NK-92 treated with Interleukin-12 subunit alpha and Interleukin-12 subunit beta, amount 100 ng/mL, for 24 hours (cell line): ENCODE measurements at regions not wholly inside any gene's neighbourhood (a gene's known extent, or its start where the extent isn't known, plus 50 kb on each side); places are given as distances from the start of the nearest gene placed in this dataset.
"Not testable (repeated sequence)": the region's sequence is repeated elsewhere in the genome, so short reads cannot be mapped to it uniquely, and the experiment has no call there.

Source experiments
- DNase-seq: peaks from one replicate; lab custom pipeline; 2025; lab: John Stamatoyannopoulos, UW

DNA sequence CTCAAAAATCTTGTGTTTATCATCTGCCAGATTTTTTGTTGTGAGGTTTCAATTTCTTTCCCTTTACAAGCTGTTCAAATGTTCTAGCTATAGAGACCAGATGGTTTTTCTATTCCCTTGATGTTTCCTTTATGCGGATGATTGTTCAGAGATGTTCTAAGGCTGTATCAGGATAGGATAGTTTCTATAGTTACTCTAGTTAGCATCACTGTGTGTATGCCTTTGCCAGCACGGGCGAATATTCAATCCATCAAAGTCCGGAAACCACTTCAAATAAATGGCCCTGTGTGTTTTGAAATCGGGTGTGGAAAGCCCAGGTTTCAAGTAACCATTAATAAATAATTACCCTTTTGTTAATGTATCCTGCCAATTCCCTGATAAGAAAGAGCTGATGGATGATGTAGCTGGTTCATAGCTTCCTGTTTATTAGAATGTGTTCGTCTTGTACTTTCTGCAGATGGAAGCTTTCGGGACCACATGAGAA lies 149.8 kb upstream of the PRKCQ start:
- DNase-seq: no peak

DNA sequence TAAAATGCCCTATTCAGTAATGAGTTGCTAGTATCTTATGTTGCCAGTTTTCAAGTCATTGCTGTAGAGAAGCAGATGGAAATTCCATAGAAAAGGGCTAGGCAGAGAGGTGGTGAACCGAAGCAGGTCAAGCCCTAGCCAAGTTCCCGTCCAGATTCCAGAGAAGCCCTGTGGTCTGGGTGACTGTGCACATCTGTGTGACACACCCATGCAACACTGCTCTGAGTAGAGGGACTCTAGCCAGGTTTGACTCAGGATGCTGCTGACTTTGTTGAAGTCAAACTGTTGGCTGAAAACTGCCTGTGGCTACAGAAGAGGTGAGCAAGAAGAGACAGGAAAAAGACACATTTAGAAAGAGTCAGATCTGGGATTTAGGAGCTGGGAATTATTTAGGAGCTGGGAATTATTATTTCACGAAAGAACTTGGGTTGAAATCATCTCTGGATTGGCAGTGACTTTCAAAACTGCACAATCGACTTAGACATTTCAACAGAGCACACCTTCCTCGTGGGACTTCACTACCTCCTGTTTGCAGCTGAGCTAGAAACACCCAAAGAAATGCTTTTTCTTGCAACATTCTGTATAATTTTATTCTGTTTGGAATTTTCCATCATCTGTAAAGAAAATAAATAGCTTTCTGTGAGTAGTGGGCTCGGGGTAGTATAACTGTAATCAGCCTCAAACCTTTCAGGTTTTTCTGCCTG lies 149.1 kb upstream of the PRKCQ start:
- no peak for DNase-seq

DNA sequence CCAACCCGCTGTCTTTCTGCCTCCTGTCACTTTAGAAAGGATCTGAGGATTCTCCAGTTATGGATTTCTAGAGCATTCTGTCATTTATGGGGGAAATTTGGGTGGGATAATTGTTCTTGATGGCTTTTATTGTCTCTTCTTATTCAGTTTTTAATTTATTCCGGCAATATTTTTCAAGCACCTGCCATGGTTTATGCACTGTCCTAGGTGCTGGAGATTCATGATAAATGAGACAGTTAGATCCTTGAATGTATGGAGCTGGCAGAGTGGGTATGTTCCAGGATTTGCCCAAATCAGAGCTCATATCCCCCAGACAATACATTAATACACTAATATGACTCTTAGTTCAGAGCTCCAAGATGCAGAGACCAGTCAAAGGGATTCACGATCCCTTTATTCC lies 146.8 kb upstream of the PRKCQ start:
- DNase-seq: no peak

DNA sequence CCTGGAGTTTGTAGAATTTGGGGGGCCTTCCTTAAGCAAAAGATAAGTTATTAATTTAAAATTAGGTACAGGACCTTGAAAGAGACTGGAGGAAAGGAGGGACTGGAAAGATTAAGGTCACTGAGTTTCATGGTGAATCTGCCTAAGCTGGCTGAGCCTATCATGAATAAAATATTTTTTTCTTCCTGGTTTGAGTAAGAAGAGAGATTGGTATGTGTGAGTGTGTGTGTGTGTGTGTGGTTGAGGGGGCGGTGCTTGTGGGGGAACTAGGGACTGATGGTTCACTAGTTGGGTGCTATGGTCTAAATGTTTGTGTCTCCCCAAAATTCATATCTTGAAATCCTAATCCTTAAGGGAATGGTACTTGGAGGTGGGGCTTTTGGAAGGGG lies 142.5 kb upstream of the PRKCQ start:
- no peak for DNase-seq

DNA sequence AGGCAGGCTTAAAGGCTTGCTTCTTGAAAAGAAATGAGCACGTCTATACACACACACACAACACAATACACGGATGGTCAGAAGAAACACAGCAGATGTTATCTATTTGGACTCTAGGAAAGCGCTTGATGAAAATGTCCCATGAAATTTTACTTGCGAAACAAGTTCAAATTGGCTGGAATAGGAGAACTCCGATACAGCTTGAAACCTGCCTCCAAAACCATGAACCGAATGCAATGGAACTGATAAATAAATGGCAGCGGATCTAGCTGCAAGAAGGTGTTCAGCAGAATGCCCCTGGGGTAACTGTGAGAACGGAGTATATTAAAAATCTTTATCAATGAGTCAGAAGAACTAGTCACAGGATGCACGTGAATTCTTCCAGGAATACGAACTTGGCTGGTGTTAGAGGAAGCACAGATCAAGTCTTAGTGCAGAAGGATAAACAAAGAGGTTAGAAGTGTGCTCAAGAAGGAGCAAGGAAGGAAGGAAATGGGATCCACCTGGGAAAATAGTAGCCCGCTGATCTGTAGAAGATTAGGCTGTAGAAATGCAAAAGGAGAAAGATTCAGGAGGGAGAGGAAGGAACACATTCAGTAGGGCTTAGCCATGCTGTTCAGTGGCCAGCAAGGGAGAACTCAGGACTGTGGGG lies 142.0 kb upstream of the PRKCQ start:
- DNase-seq: no peak

DNA sequence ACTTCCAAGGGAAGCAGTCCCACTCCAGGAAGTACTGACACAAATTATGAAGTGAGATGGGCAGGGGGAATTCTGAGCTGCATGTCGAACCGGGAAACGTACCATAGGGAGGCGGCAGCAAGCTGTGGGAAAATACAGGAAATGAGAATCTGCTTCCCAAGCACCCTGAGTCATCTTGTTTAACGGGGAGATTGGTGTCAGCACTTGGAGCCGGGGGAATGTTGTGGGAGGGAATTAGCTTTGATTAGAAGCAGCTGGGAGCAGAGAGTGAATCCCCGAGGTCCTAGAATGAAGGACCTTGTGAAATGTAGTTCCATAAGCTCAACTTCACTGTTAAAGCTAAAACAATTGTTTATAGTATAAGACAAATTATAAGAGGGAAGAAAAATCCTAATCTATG lies 141.4 kb upstream of the PRKCQ start:
- DNase-seq: no peak

DNA sequence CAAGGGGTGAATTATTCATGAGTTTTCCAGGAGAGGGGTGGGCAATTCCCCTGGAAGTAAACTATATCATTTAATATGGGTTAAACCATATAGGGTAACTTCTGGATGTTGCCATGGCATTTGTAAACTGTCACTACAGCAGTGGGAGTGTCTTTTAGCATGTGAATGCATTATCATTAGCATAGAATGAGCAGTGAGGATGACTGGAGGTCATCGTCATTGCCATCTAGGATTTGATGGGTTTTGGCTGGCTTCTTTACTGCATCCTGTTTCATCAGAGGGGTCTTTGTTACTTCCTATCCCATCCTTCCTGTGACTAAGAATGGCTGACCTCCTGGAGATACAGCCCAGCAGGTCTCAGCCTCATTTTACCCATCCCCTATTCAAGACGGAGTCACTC lies 139.5 kb upstream of the PRKCQ start:
- DNase-seq: no peak

DNA sequence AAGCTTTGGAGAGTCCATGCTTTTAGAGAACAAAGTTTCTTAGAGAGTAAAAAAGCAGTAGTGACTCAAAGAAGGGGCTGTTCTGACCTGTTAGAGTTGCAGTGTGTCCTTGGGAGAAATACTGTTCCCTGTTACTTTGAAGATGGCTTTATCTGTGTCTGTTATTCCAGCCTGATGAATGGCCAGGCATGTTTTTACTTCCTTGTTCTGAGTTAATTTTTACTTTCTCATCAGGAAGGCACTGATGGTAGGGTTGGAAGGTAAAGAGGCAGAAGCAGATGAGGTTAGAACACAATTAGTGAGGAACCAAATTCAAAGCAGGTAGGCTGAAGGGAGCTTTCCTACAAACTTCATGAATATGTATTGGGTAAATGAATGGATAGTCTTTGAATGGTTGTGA lies 138.5 kb upstream of the PRKCQ start:
- DNase-seq: no peak

DNA sequence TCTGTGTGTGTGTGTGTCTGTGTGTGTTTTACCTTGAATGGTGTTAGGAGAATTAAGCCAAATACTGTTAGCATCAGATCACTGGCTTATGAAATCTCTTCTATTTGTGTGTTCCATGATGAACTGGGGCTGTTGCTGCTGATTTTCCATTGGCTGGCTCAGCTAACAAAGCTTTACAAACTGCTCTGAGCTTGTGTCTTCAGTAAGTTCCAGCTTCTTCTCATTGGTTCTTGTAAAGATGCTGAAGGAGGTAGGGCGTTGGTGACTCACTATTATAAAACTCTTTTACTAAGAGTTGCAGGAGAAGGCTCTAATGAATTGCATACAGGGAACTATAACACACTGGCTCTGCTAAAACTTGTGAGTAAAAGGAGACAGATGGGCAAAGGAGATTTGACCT lies 136.4 kb upstream of the PRKCQ start:
- no peak for DNase-seq

DNA sequence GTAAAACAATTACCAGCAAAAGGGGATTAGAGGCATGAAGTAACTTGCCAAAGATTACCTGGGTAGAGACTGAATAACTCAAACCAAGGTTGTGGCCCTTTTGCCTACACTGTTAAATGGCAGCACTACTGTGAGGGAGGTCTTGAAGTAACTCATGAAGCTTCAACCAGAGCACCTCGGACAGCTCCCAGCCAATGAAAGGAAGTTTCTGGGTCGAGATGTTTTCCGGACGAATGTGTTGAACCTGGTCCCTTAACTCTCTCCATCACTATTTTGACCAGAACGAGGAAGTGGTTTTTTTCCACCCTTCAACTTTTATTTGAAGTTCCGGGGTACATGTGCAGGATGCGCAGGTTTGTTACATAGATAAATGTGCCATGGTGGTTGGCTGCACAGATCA lies 133.6 kb upstream of the PRKCQ start:
- no peak for DNase-seq

DNA sequence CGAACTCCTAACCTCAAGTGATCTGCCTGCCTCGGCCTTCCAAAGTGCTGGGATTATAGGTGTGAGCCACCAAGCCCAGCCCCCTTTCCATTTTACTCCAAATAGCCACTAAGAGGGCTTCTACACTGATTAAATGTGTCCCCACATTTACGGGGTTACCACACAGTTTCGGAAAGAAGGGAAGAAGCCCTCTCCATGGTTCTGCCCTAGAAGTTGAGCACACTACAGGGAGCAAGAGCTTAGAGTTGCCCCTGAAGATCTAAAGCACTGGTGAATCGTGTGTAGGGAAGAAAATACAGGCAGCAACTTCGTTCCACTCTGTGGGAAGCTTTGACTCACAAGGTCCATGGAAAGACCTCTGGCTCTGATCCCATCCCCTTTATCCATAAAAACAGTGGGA lies 133.0 kb upstream of the PRKCQ start:
- DNase-seq: no peak

DNA sequence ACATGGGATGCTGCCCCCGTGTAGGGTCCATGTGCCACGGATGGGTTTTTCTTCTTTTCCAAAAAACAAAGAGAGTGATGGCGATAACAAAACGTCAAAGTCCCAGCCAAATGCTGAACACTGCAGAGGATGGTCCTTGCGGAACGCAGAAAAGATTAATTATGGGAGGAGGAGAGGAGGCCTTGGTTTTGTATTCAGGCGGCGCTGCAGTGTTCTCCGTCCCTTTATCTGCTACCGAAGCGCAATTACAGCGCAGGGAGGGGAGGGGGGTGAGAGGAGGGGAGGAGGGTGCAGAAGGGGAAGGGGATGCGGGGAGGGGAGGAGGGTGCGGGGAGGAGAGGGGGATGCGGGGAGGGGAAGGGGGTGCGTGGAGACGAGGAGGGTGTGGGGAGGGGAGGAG lies 131.8 kb upstream of the PRKCQ start:
- no peak for DNase-seq

DNA sequence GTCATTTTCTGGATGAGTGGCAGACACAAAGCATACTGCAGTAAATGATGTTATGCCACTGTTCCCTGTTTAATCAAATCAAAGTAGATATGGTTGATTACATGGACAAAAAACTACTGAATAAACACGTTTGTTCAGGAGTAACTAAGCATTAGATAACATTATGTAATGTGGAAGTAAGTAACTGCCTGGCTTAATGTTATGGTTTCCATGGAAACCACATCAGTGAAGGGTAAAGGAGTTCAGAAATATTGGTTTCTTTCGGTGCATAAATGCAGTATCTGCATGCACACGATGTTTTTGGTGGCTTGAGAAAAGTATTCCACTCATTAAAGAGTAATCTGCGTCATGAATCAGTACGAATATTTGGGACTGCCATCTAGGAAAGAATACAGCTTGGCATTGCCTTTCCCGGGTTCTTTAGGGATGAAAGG lies 131.3 kb upstream of the PRKCQ start:
- no peak for DNase-seq

DNA sequence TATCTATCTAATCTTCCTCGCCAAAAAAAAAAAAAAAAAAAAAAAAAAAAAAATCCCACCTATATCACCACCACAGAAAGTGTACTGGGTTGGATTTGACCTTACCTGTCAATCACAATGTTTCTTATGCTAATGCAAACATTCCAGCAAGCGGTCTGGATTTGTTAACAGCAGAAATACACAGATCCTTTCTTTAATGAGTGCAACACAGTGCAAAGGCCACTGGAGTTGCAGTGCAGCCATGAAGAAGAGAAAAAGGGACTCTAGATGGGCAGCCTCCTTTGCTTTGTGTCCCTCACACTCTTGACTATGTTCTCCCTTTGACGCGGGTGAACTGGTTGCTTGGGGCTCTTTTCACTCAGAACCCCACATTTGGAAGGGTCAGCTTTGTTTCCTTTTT lies 127.3 kb upstream of the PRKCQ start:
- DNase-seq: no peak

DNA sequence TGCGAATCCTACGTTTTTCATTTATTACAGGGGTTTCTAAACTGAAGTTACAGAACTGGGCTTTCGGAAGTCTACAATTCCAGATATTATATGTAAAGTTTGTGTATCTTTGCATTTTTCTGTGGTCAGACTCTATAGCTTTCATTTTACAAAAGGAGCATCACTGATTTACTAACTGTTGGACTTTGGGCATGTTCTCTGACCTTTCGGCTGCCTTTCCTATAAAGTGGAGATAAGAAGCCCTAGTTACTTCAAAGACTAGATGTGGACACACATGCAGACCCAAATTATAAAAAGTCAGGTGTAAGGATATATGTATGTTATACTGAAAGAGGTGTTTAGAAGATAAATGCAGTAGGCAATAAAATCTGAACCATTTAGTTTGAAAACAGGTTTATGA lies 126.6 kb upstream of the PRKCQ start:
- DNase-seq: no peak

DNA sequence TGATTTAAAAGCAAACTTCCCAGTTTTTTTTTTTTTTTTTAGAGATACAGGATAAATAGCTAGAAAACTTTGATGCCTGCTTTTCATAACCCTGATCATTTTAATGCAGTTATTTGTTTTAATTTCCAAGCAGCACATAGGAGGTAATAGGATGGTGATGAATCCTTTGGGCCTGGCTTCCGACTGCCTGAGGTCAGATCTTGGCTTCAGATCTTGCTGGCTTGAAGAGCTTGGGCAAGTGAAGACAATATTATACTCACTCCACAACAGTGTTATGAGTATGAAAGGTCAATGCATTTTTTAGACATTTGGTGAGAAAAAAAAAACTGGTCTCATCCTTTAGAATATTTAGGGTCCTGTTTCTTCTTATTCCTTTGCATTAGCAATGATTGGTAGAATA lies 124.8 kb upstream of the PRKCQ start:
- DNase-seq: no peak

DNA sequence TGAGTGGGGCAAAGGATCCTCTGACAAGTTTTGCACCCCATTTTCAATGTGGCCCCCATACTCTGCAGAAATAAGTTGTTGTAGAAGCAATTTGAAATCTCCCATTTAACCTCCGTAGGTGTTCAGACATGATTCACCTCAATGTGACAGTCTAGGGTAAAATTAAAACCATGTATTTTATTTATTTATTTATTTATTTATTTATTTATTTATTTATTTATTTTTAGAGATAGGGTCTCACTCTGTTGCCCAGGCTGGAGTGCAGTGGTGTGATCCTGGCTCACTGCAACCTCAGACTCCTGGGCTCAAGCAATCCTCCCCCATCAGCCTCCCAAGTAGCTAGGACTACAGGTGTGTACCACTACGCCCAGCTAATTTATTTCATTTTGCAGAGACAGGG lies 122.8 kb upstream of the PRKCQ start:
- DNase-seq: not testable (repeated sequence)

DNA sequence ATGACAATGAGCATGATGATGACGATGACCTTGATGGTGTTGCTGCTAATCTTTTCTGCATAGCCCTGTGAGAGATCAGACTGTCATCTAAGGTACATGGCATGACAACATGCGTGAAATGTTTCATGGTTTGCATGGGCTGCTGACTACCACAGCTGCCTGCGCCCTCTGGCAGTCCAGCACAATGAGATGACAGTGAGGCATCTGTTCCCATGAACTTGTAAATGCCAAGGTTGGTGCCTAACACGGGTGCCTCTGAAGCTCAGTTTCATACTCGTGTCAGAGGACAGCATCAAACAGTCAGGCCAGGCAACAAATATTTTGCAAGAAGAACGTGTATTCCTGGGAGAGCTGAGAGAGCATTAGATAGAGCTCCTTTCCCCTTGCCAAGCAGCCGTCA lies 122.0 kb upstream of the PRKCQ start:
- DNase-seq: no peak

DNA sequence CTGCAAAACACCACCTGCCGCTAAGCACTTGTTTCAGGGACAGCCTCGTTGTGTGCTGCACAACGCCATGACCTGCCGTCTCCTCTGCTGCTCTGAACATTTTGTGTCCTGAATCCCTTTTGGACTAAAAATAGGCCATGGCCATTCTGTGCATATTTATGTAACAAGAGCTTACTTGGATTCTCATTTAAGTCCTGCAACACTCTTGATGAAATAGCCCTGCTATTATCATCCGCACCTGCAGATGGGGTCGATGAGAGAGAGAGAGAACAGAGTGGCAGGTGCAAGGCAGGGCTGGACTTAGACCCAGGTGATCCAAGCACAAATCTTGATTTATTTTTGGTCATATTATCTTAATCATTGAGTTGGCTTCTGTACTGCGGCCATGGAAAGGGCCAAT lies 121.2 kb upstream of the PRKCQ start:
- DNase-seq: no peak

DNA sequence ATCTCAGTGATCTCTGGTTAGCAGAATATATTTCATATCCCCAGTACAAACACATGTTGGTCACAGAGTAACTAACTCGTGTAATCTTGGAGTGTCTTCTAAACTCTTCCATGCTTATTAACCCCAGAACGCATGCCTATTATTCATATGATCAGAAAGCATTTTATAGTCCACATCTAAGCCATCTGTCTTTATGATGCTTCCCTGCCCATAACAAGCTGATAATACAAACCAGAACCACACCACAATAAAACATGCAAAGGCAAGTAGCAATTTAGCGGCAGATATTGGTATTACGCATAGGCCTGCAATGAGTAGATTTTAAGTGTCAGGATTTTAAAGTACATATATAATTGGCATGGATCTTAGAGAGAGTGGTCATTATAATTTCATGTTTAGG lies 120.0 kb upstream of the PRKCQ start:
- DNase-seq: no peak

DNA sequence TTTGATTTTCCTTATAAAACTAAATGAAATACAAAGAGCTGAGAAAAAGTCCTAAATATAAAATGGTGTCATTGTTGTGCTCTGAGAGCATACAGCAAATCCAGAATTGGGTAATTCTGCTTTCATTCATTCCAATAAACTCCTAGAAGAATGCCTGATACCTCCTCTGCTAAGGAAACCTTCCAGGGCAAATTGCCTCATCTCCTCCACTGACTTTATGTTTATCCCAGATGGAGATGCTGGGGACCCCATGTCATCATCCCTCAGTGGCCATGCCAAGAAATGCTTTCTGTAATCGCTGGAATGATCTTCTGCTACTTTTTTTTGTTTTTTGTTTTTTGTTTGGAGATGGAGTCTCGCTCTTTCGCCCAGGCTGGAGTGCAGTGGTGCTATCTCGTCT lies 119.3 kb upstream of the PRKCQ start:
- DNase-seq: no peak

DNA sequence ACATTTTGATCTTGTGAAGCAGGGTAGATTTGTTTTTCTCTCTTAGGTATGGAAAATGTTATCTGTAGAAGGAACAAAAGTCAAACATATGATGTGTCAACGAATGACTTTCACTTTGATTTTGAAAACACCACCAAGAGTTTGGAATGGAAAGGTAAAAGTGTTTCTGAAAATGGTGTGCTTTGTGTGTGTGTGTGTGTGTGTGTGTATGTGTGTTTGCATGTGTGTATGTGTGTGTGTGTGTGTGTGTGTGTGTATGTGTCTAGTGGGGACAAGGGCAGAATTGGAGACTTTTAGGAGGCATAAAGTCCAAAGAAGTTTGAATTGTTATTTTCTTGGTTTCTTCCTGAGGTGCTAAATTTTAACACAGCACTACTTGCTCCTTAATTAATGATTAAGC lies 115.4 kb upstream of the PRKCQ start:
- DNase-seq: no peak

DNA sequence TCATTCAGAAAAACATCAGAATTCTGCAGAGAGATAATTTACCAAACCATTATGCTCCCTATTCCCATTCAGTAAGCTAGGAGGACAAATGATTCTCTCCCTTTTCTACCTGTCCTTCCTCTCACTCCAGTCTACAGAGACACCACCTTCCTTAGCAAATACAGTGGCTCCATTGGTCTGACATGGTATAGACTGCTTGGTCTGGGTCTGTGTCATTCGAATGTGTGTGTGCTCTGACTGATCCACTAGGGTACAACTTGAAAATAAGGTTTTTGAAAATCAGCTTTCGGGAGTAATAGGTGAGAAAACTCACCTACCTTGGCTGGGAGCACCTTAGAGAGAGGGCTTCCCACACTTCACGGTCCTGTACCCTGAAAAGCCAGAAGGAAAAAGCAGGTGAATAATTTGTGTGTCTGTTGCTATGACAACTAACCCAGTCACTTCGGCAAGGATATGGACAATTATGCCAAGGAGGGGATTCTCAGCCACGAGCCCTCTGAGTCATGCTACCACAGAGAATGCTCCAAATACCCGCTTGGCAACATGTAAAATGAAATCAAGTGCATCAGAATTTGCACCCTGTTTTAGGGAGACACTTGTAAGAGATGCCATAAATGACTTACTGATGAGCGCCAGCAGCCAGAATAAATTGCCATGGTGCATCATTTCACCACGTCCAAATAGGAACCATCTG lies 114.5 kb upstream of the PRKCQ start:
- no peak for DNase-seq
